Spinal cord (tissue), 9 donors: ENCODE measurements at regions not wholly inside any gene's neighbourhood (a gene's known extent, or its start where the extent isn't known, plus 50 kb on each side); places are given as distances from the start of the nearest gene placed in this dataset.
A peak's percentile ranks its signal among the peaks of the same experiment; 100 is the strongest.
"Not testable (repeated sequence)": the region's sequence is repeated elsewhere in the genome, so short reads cannot be mapped to it uniquely, and the experiment has no call there.

Experiments
- DNase-seq, 6 donors: peaks; one replicate each; pipeline versions ENCODE4 v3.0.0 to v3.0.0-alpha.2; 2013 to 2015; ENCODE audit warnings: low spot score in 6 of 6, low read depth in 4 of 6
- H3K27ac ChIP-seq: one replicate; pipeline ENCODE4 v1.5.1; 2013; ENCODE audit warnings: low read depth, low read length, control low read depth
- H3K27me3 ChIP-seq: one replicate; pipeline ENCODE4 v1.6.1; 2013; ENCODE audit warnings: low read length; ENCODE audit not compliant: control insufficient read depth, insufficient read depth
- H3K36me3 ChIP-seq: one replicate; pipeline ENCODE4 v1.6.1; 2013; ENCODE audit warnings: low read length; ENCODE audit not compliant: control insufficient read depth, insufficient read depth
- H3K4me1 ChIP-seq: one replicate; pipeline ENCODE4 v1.6.1; 2013; ENCODE audit warnings: low read length; ENCODE audit not compliant: control insufficient read depth, insufficient read depth
- H3K4me3 ChIP-seq: one replicate; pipeline ENCODE4 v1.5.1; 2013; ENCODE audit warnings: low read depth, low read length, control low read depth
- H3K9me3 ChIP-seq: one replicate; pipeline ENCODE4 v1.6.1; 2013; ENCODE audit warnings: low read length; ENCODE audit not compliant: control insufficient read depth, insufficient read depth
- WGBS: methylation state at CpG from one replicate; pipeline ENCODE4 v1.1.5; 2013; ENCODE audit warnings: missing lambda C conversion rate; ENCODE audit not compliant: insufficient coverage; 5-methylcytosine and 5-hydroxymethylcytosine counted together
- donor health status: healthy.

- WGBS, result 67% methylated on average over 2 of the region's 3 CpGs
- peaks cover 5% of the 10 kb centered on the region for H3K4me1 ChIP-seq
- H3K9me3 ChIP-seq, result no peaks in the 10 kb centered on the region
- H3K4me3 ChIP-seq, result no peak overlapping the region
- H3K36me3 ChIP-seq, result no peaks in the 10 kb centered on the region
- no peak for DNase-seq
- no peaks in the 10 kb centered on the region for H3K27me3 ChIP-seq
- no peak overlapping the region for H3K27ac ChIP-seq
Observed at GRCh38 chr2:18046558-18047212, 168.2 kb downstream of the KCNS3 start.

GRCh38 chr2:18046017-18046416 is 167.6 kb downstream of the KCNS3 start:
- H3K4me3 ChIP-seq, result no peak overlapping the region
- WGBS, result 78% methylated on average over 4 of the region's 4 CpGs
- no peak for DNase-seq
- H3K4me1 ChIP-seq, result peaks cover 5% of the 10 kb centered on the region
- no peaks in the 10 kb centered on the region for H3K36me3 ChIP-seq
- H3K27ac ChIP-seq, result no peak overlapping the region
- H3K9me3 ChIP-seq, result no peaks in the 10 kb centered on the region
- no peaks in the 10 kb centered on the region for H3K27me3 ChIP-seq

GRCh38 chr2:18045230-18045629 is 166.8 kb downstream of the KCNS3 start:
- no CpG with 5 or more reads among the region's 1 CpG for whole genome bisulfite sequencing
- Histone ChIP-seq H3K36me3 (no peaks in the 10 kb centered on the region), H3K4me1 (peaks cover 5% of the 10 kb centered on the region), H3K9me3 (no peaks in the 10 kb centered on the region), H3K4me3 (no peak overlapping the region), H3K27me3 (no peaks in the 10 kb centered on the region), H3K27ac (no peak overlapping the region)
- DNase-seq, result peak in 1 of 6 donors; percentile 20

GRCh38 chr2:18017381-18017780 is 138.9 kb downstream of the KCNS3 start:
- H3K9me3 ChIP-seq, H3K4me3 ChIP-seq, H3K27ac ChIP-seq, H3K27me3 ChIP-seq, H3K36me3 ChIP-seq, DNase-seq, H3K4me1 ChIP-seq: not testable (repeated sequence)
- no CpG with 5 or more reads among the region's 16 CpGs for WGBS

- Histone ChIP-seq H3K36me3 (no peaks in the 10 kb centered on the region), H3K27ac (no peak overlapping the region), H3K4me3 (no peak overlapping the region), H3K4me1 (no peaks in the 10 kb centered on the region), H3K9me3 (no peaks in the 10 kb centered on the region), H3K27me3 (no peaks in the 10 kb centered on the region)
- DNase-seq, result no peak
- WGBS, result 87% methylated on average over 2 of the region's 3 CpGs
Observed at GRCh38 chr2:18009891-18010290, 131.4 kb downstream of the KCNS3 start.

GRCh38 chr2:18005411-18005810 is 126.9 kb downstream of the KCNS3 start:
- Histone ChIP-seq H3K27me3 (no peaks in the 10 kb centered on the region), H3K4me3 (no peak overlapping the region), H3K4me1 (no peaks in the 10 kb centered on the region), H3K9me3 (no peaks in the 10 kb centered on the region), H3K27ac (no peak overlapping the region), H3K36me3 (no peaks in the 10 kb centered on the region)
- peak in 2 of 6 donors; percentile 2 for DNase-seq
- WGBS, result no CpG with 5 or more reads among the region's 1 CpG

GRCh38 chr2:18001671-18002070 is 123.2 kb downstream of the KCNS3 start:
- peaks cover 1% of the 10 kb centered on the region for H3K9me3 ChIP-seq
- H3K4me1 ChIP-seq, result no peaks in the 10 kb centered on the region

GRCh38 chr2:17996978-17997377 is 118.5 kb downstream of the KCNS3 start:
- H3K4me1 ChIP-seq, result no peaks in the 10 kb centered on the region
- DNase-seq, result no peak
- WGBS, result 100% methylated on average over 1 of the region's 3 CpGs

More at GRCh38 chr2:18001671-18002070, 123.2 kb downstream of the KCNS3 start:
- no peak for DNase-seq
- H3K36me3 ChIP-seq, result no peaks in the 10 kb centered on the region
- H3K4me3 ChIP-seq, result no peak overlapping the region
- H3K27me3 ChIP-seq, result no peaks in the 10 kb centered on the region
- WGBS, result 94% methylated on average over 2 of the region's 4 CpGs
- no peak overlapping the region for H3K27ac ChIP-seq

GRCh38 chr2:17995593-17995992 is 117.1 kb downstream of the KCNS3 start:
- no peak overlapping the region for H3K4me3 ChIP-seq

More at GRCh38 chr2:17996978-17997377, 118.5 kb downstream of the KCNS3 start:
- H3K27me3 ChIP-seq, result no peaks in the 10 kb centered on the region
- H3K27ac ChIP-seq, result no peak overlapping the region
- no peak overlapping the region for H3K4me3 ChIP-seq
- H3K9me3 ChIP-seq, result peaks cover 1% of the 10 kb centered on the region
- H3K36me3 ChIP-seq, result no peaks in the 10 kb centered on the region

More at GRCh38 chr2:17995593-17995992, 117.1 kb downstream of the KCNS3 start:
- no peak overlapping the region for H3K27ac ChIP-seq
- DNase-seq, result no peak
- H3K27me3 ChIP-seq, result no peaks in the 10 kb centered on the region
- H3K9me3 ChIP-seq, result peaks cover 1% of the 10 kb centered on the region
- no peaks in the 10 kb centered on the region for H3K36me3 ChIP-seq
- WGBS, result 72% methylated on average over 5 of the region's 5 CpGs
- H3K4me1 ChIP-seq, result no peaks in the 10 kb centered on the region
